Stimulated activated CD8-positive, alpha-beta memory T cell treated with anti-CD3 and anti-CD28 coated beads, Interleukin-4, amount 100 ng/mL, for 4 hours (primary cell): ENCODE measurements at regions not wholly inside any gene's neighbourhood (a gene's known extent, or its start where the extent isn't known, plus 50 kb on each side); places are given as distances from the start of the nearest gene placed in this dataset.

ENCODE experiments used
- DNase-seq, 2 donors: peaks; one replicate each; pipeline ENCODE4 v3.0.0-alpha.2; 2020; ENCODE audit warnings: low read depth in 2 of 2, low spot score in 1 of 2

GRCh38 chr5:167122267-167122666 is 1169.2 kb upstream of the WWC1 start:
- no peak for DNase-seq

GRCh38 chr5:167123126-167123525 is 1168.3 kb upstream of the WWC1 start:
- no peak for DNase-seq

DNA sequence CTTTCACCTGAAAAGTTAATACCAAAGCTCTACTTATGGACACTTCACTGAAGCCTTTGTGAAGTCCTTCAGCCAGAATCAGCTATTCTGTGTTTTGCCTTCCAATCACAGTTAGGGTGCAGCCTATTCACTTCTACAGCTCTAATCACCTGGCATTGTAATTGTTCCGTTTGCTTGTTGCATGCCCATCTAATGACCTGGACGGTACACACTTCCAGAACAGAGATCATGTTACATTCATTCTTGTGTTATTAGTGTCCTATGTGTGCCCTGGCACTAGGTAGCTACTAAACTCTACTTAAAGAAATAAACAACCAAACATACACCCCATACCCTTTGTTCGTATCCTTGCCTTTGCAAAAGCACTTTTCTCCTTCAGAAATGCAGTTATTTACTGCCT is 1162.9 kb upstream of the WWC1 start:
- no peak for DNase-seq

GRCh38 chr5:167140548-167141291 is 1150.7 kb upstream of the WWC1 start:
- DNase-seq = no peak

GRCh38 chr5:167143716-167144115 is 1147.7 kb upstream of the WWC1 start:
- no peak for DNase-seq

DNA sequence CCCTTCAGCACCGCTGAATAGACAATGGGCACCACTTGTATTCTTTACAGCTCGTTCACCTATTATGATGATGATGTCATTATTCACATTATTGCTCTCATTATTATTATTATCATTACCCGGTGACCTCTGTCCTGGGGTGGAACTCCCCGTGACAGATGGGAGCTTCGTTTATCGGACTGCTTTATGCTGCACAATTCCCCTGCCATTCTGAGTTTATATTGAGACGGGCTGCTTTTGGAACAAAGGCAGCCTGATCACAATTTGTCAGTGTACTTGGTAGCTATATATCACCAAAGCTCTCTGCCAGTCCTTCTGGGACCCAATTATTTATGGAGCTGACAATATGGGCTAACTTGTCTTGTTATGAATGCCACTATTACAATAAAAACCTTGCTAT is 1145.6 kb upstream of the WWC1 start:
- DNase-seq = no peak

DNA sequence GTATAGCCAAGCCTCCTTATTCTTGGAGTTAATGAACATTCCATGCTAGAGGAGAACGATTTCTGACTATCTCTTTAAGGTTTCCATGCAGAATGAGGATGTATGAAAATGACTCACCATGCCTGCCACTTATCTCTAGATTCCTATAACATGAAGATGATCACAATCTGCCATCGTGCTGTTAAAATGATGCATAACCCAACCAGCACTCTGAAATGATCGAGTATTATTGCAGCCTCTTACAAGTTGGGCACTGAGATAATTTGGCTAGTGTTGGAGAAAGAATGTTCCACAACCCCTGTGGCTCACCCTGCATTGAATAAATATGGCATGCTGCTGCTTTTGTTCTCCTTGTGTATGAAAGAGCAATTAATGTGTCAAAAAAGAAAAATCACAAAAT is 1143.6 kb upstream of the WWC1 start:
- no peak for DNase-seq

- DNase-seq = no peak
Measured at GRCh38 chr5:167150661-167151060, 1140.8 kb upstream of the WWC1 start.

- no peak for DNase-seq
Measured at GRCh38 chr5:167152561-167152960, 1138.9 kb upstream of the WWC1 start.

DNA sequence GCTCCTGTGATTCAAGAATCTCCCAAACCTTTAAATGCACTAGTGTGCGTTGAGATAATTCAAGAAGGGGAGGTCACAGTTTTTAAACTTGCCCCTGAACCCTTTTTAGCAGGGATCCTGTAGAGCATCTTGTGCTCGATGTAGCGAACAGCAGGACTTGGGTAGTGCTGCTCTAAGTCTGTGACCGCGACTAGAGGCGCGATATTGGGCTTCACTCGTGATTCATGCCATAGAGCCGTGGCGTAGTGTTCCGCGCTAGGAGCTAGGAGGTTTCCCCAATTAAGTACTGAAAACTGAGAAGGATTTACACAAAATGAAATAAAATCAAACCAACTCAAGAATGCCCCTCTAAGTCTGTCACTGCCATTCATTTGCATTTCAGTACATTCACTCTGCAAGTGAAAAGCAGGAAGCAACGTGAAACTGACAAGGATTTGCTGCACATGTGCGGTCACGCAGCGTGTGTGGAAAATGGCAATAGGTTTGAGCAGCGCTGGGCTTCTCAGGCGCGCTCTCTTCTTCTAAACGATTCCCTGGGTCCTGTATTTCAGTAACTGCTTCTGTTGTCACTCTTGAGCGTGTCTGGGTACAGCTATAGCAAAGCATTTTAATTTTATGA is 1135.9 kb upstream of the WWC1 start:
- no peak for DNase-seq

GRCh38 chr5:167156446-167156845 is 1135.0 kb upstream of the WWC1 start:
- DNase-seq = no peak

DNA sequence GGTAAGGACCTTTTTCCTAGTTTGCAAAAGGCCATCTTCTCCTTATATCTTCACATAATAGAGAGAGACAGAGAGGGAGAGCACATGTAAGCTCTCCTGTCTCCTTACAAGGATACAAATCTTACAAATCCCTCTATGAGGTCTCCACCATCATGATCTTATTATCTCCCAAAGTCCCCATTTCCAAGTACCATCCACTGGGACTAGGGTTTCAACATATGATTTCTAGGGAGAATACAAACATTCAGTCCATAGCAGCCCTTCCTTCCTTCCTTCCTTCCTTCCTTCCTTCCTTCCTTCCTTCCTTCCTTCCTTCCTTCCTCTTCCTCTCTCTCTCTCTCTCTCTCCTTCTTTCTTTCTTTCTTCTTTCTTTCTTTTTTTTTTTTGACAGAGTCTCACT is 1132.9 kb upstream of the WWC1 start:
- DNase-seq = no peak

GRCh38 chr5:167160388-167160787 is 1131.1 kb upstream of the WWC1 start:
- no peak for DNase-seq

- DNase-seq = no peak
Measured at GRCh38 chr5:167166696-167167095, 1124.7 kb upstream of the WWC1 start.

GRCh38 chr5:167167191-167167795 is 1124.2 kb upstream of the WWC1 start:
- no peak for DNase-seq

GRCh38 chr5:167168971-167169370 is 1122.5 kb upstream of the WWC1 start:
- no peak for DNase-seq

- DNase-seq = no peak
Measured at GRCh38 chr5:167171056-167171455, 1120.4 kb upstream of the WWC1 start.

DNA sequence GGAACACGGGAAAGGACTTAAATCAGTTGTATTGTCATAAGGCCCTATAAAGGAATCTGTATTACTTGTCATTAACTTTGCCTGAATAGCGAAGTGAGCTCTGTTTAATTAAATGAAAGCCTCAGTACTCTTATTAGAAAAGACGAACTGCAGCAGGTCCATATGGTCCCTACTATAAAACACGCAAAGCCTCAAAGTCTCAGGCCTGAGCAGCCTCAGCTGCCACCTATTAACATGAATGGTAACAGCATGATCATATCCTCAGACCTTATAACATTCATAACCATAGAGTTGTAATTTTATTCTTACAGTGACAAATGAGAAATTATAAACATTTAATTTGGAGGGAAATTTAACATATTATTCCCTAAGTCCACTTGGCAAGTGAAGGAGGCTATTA is 1113.7 kb upstream of the WWC1 start:
- no peak for DNase-seq

GRCh38 chr5:167180906-167181305 is 1110.5 kb upstream of the WWC1 start:
- DNase-seq = no peak

- no peak for DNase-seq
Measured at GRCh38 chr5:167205881-167206280, 1085.6 kb upstream of the WWC1 start.

DNA sequence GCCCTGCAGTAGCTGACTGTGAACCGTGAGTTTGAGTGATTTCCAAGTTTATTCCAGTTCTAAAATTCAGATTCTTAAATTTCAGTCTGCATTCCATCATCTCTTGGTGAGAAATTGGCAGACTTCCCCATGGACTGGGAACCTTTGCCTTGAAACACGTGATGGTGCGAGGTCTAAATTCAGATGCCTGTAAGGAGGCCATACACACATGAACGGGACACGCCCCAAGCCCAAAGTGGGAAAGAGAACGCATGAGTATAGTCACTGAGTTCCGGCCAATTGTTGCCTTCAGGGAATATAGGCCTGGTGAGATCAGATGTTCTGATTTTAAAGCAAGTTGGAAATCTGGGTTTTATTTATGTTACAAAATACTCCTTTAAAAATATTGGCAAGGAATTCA is 1084.4 kb upstream of the WWC1 start:
- no peak for DNase-seq

GRCh38 chr5:167208911-167209310 is 1082.5 kb upstream of the WWC1 start:
- DNase-seq = no peak
